Keratinocyte (primary cell): ENCODE measurements at regions not wholly inside any gene's neighbourhood (a gene's known extent, or its start where the extent isn't known, plus 50 kb on each side); places are given as distances from the start of the nearest gene placed in this dataset.

ENCODE experiments used
- DNase-seq: peaks from one replicate; pipeline ENCODE4 v3.0.0-alpha.2; 2011; ENCODE audit warnings: low read depth, missing footprints, low spot score
- FAIRE-seq: peaks from 2 replicates; lab custom pipeline; 2011; peaks lifted over from hg19 to GRCh38; lab: Jason Lieb, UNC
- H2AFZ ChIP-seq: 2 replicates; pipeline ENCODE4 v1.6.0; 2012; ENCODE audit warnings: low read length, control low read depth, inconsistent platforms; ENCODE audit not compliant: control insufficient read depth
- H3K27ac ChIP-seq: 2 replicates; pipeline ENCODE4 v1.5.1; 2011; ENCODE audit warnings: low read length; ENCODE audit not compliant: control insufficient read depth, insufficient read depth
- H3K27me3 ChIP-seq: 3 replicates; pipeline ENCODE4 v1.6.0; 2011; ENCODE audit warnings: low read length; ENCODE audit not compliant: control insufficient read depth, insufficient read depth; ENCODE audit errors: extremely low read depth
- H3K36me3 ChIP-seq, 2 experiments: 2 replicates in 1 of 2; 3 replicates in 1 of 2; pipeline ENCODE4 v1.5.1; 2011; ENCODE audit warnings: low read length in 2 of 2, mild to moderate bottlenecking in 1 of 2; ENCODE audit not compliant: control insufficient read depth in 2 of 2, insufficient read depth in 2 of 2; ENCODE audit errors: extremely low read depth in 1 of 2
- H3K4me1 ChIP-seq: 3 replicates; pipeline ENCODE4 v1.5.1; 2011; ENCODE audit warnings: low read length; ENCODE audit not compliant: control insufficient read depth, insufficient read depth; ENCODE audit errors: extremely low read depth
- H3K4me2 ChIP-seq: 3 replicates; pipeline ENCODE4 v1.6.0; 2011; ENCODE audit warnings: low read depth, low read length; ENCODE audit not compliant: control insufficient read depth, insufficient read depth; ENCODE audit errors: extremely low read depth
- H3K4me3 ChIP-seq, 3 experiments: fragments of 200-600 bp in 1 of 3; sonication (generic) in 1 of 3; 2 replicates in 2 of 3; 3 replicates in 1 of 3; pipeline ENCODE4 v1.5.1; 2011 to 2016; ENCODE audit warnings: low read length in 3 of 3, mild to moderate bottlenecking in 3 of 3, control low read depth in 2 of 3, inconsistent platforms in 1 of 3, low read depth in 1 of 3, mixed read lengths in 1 of 3, mixed run types in 1 of 3, moderate library complexity in 1 of 3; ENCODE audit not compliant: control insufficient read depth in 2 of 3, insufficient read depth in 2 of 3; ENCODE audit errors: extremely low read depth in 1 of 3
- H3K79me2 ChIP-seq: 2 replicates; pipeline ENCODE4 v1.6.0; 2012; ENCODE audit warnings: low read length; ENCODE audit not compliant: control insufficient read depth, insufficient read depth
- H3K9ac ChIP-seq: 3 replicates; pipeline ENCODE4 v1.6.0; 2011; ENCODE audit warnings: low read length; ENCODE audit not compliant: control insufficient read depth, insufficient read depth; ENCODE audit errors: extremely low read depth
- H3K9me1 ChIP-seq: 3 replicates; pipeline ENCODE4 v1.6.0; 2011; ENCODE audit warnings: low read length; ENCODE audit not compliant: control insufficient read depth, insufficient read depth; ENCODE audit errors: extremely low read depth
- H3K9me3 ChIP-seq: 2 replicates; pipeline ENCODE4 v1.5.1; 2012; ENCODE audit warnings: low read depth, low read length; ENCODE audit not compliant: control insufficient read depth
- H4K20me1 ChIP-seq: 3 replicates; pipeline ENCODE4 v1.6.0; 2011; ENCODE audit warnings: low read length; ENCODE audit not compliant: control insufficient read depth, insufficient read depth; ENCODE audit errors: extremely low read depth
- CTCF ChIP-seq, 3 experiments: IDR thresholded peaks in 1 of 3; conservative IDR thresholded peaks in 1 of 3; optimal IDR thresholded peaks in 1 of 3; 2 replicates in 2 of 3; 3 replicates in 1 of 3; pipeline versions ENCODE3 to v1.5.1; 2011; ENCODE audit warnings: low read length in 3 of 3, mild to moderate bottlenecking in 3 of 3, moderate library complexity in 2 of 3, control low read depth in 1 of 3, inconsistent platforms in 1 of 3; ENCODE audit not compliant: insufficient read depth in 2 of 3; ENCODE audit errors: extremely low read depth in 1 of 3
- EZH2 ChIP-seq: IDR thresholded peaks from one replicate; pipeline ENCODE4 v1.6.1; 2012; ENCODE audit warnings: inconsistent platforms, mild to moderate bottlenecking, low read length, moderate library complexity
- dilution Hi-C: fragments of 300-500 bp; cut with MboI; formaldehyde crosslinking; loops from one replicate; pipeline ENCODE4 v1.7.0; 2020; ENCODE audit warnings: low sequenced_read_pairs; ENCODE audit not compliant: extremely low pct_ligation_motif_present

GRCh38 chr3:38980938-38981337 is 70.8 kb downstream of the SCN11A start:
- Histone ChIP-seq H3K4me2 (no peak overlapping the region), H2AFZ (no peak overlapping the region), H3K9me3 (no peaks in the 10 kb centered on the region), H4K20me1 (no peaks in the 10 kb centered on the region), H3K36me3 (no peaks in the 10 kb centered on the region), H3K27me3 (no peaks in the 10 kb centered on the region), H3K9me1 (no peaks in the 10 kb centered on the region), H3K9ac (no peak overlapping the region), H3K79me2 (no peaks in the 10 kb centered on the region), H3K4me3 (no peak overlapping the region), H3K4me1 (peaks cover 8% of the 10 kb centered on the region), H3K27ac (no peak overlapping the region)
- FAIRE-seq, result no peak
- no peak for DNase-seq
- dilution Hi-C loops, result no loop called here
- TF ChIP-seq EZH2 (no peak), CTCF (optimal IDR thresholded peaks at IDR 0.05 in 1 of 3, IDR thresholded peaks at IDR 0.05 in 1 of 3, conservative IDR thresholded peaks at IDR 0.05 in 1 of 3; ENCODE audit: extremely low read depth in 1 of 3, insufficient read depth in 2 of 3, low read length in 3 of 3) (no peak)

GRCh38 chr3:38978729-38979128 is 73.0 kb downstream of the SCN11A start:
- Histone ChIP-seq H3K9me1 (no peaks in the 10 kb centered on the region), H3K79me2 (no peaks in the 10 kb centered on the region), H3K27ac (no peak overlapping the region), H3K36me3 (no peaks in the 10 kb centered on the region), H4K20me1 (no peaks in the 10 kb centered on the region), H3K4me1 (no peaks in the 10 kb centered on the region), H3K9ac (no peak overlapping the region), H3K4me3 (no peak overlapping the region), H3K9me3 (no peaks in the 10 kb centered on the region), H2AFZ (no peak overlapping the region), H3K4me2 (no peak overlapping the region), H3K27me3 (no peaks in the 10 kb centered on the region)
- DNase-seq (no peak), FAIRE-seq (no peak)
- TF ChIP-seq CTCF (optimal IDR thresholded peaks at IDR 0.05 in 1 of 3, IDR thresholded peaks at IDR 0.05 in 1 of 3, conservative IDR thresholded peaks at IDR 0.05 in 1 of 3; ENCODE audit: extremely low read depth in 1 of 3, insufficient read depth in 2 of 3, low read length in 3 of 3), result no peak
- TF ChIP-seq EZH2, result no peak
- dilution Hi-C loops, result no loop called here
